ENCODE measurements at regions not wholly inside any gene's neighbourhood (a gene's known extent, or its start where the extent isn't known, plus 50 kb on each side); places are given as distances from the start of the nearest gene placed in this dataset.
"Not testable (repeated sequence)": the region's sequence is repeated elsewhere in the genome, so short reads cannot be mapped to it uniquely, and the experiment has no call there.

- no peak overlapping the region for H3K27ac ChIP-seq (ENCODE audit: low read length)
- H3K36me3 ChIP-seq (ENCODE audit: insufficient read depth, low read depth, low read length), result no peaks in the 10 kb centered on the region
- no peak overlapping the region for H3K4me3 ChIP-seq (ENCODE audit: low read length)
- H3K27me3 ChIP-seq (ENCODE audit: insufficient read depth, low read length), result no peaks in the 10 kb centered on the region
- H3K9ac ChIP-seq (ENCODE audit: low read depth, low read length), result no peak overlapping the region
- peaks cover 11% of the 10 kb centered on the region; the same call in 1 of the 2 replicates for H3K9me3 ChIP-seq (ENCODE audit: insufficient read depth, low read depth, low read length)
- H3K4me1 ChIP-seq (ENCODE audit: insufficient read depth, low read length), result no peaks in the 10 kb centered on the region; the same call in 1 of the 2 replicates
These were observed 429.6 kb downstream of the BCKDHB start for GRCh38 chr6:80535914-80536565.

DNA sequence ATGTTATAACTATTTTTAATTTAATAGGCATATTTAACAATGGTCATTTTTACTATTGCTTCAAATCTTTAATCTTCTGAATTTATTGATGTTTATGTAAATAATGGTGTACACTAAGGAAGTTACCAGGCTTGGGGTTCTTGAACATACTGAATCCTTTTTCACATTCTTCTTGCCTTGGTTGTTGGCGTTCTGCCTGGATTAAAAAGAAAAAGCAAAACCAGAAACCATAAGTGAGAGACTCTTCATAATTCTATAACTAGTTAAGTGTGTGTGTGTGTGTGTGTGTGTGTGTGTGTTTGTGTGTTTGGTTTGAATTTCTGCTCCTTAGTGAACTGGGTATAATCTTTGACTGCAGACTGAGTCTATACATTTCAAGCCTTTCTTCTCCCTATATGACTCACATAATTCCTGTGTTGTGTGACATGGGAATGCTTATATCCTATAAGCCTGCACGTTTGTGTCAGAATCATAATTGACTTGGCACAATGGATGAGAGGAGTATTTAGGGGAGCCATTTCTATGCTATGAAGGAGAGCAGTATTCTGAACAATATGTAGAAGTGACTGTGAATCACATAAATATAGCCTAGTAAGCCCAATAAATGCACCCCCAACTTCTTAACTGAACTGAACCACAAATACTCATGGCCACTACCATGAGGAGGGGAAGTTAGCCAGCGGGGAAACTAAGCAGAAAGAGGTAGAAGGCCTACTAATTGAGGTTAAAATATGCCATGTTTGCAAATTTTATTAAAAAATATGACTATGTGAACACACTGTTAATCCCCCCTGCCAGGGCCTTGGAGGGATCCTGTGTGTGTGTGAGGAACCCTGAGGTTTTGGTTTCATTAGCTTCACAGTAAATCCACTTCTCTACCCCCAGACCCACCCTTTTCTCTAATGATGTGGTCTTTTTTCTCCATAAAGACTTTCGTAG lies 425.5 kb downstream of the BCKDHB start:
- H3K9ac ChIP-seq (ENCODE audit: low read depth, low read length), result no peak overlapping the region
- H3K9me3 ChIP-seq (ENCODE audit: insufficient read depth, low read depth, low read length), result peaks cover 11% of the 10 kb centered on the region; the same call in 1 of the 2 replicates
- H3K4me1 ChIP-seq (ENCODE audit: insufficient read depth, low read length), result no peaks in the 10 kb centered on the region
- no peak overlapping the region for H3K4me3 ChIP-seq (ENCODE audit: low read length)
- no peak overlapping the region for H3K27ac ChIP-seq (ENCODE audit: low read length)
- H3K27me3 ChIP-seq (ENCODE audit: insufficient read depth, low read length), result no peaks in the 10 kb centered on the region
- H3K36me3 ChIP-seq (ENCODE audit: insufficient read depth, low read depth, low read length), result no peaks in the 10 kb centered on the region

GRCh38 chr6:80530103-80530502 lies 423.6 kb downstream of the BCKDHB start:
- Histone ChIP-seq H3K27me3 (ENCODE audit: insufficient read depth, low read length) (no peaks in the 10 kb centered on the region), H3K9me3 (ENCODE audit: insufficient read depth, low read depth, low read length) (no peaks in the 10 kb centered on the region), H3K4me3 (ENCODE audit: low read length) (no peak overlapping the region), H3K4me1 (ENCODE audit: insufficient read depth, low read length) (no peaks in the 10 kb centered on the region), H3K36me3 (ENCODE audit: insufficient read depth, low read depth, low read length) (no peaks in the 10 kb centered on the region), H3K9ac (ENCODE audit: low read depth, low read length) (no peak overlapping the region), H3K27ac (ENCODE audit: low read length) (no peak overlapping the region)

DNA sequence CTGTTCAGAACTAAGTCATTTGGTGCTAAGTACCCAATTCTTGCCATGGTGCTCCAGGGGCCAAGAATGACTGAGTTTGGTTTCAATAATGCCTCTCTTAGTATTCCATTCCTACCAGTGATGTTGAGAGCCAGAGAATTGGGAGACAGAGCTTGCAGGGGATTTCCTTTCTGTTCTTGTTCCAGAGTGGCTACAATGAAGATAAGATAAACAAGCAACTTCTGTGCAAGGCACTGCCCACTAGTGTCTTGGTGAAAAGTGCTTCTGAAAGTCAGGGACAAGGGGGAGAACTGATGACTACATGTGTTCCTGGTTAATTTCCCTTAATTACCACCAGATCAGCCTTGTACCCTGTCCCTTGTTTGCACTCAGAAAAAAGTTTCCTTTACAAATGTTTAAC lies 421.6 kb downstream of the BCKDHB start:
- no peak overlapping the region for H3K27ac ChIP-seq (ENCODE audit: low read length)
- no peaks in the 10 kb centered on the region for H3K36me3 ChIP-seq (ENCODE audit: insufficient read depth, low read depth, low read length)

DNA sequence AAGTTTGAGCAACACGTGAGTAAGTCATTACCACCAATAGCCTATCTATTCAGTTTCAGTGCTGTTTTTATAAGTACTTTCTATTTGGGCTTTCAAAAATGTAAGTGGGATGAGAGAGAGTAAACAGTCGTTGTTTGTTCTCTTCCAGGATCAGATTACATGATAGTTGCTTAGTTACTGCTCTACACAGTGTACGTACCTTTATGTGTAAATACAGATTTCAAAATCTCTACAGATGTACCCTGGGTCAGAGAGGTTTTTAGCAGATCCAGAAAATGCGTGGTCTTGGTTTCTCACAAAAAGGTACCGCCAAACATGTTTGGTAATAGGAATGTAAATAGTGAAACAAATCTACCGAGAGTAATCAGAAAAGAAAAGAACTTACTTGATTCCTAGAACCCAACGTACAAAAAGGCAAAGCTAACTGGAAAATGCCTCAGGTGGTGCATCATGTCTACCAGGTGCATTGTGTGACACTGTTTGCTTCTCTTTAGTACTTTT lies 421.1 kb downstream of the BCKDHB start:
- Histone ChIP-seq H3K9ac (ENCODE audit: low read depth, low read length) (no peak overlapping the region), H3K36me3 (ENCODE audit: insufficient read depth, low read depth, low read length) (no peaks in the 10 kb centered on the region), H3K27me3 (ENCODE audit: insufficient read depth, low read length) (no peaks in the 10 kb centered on the region), H3K4me1 (ENCODE audit: insufficient read depth, low read length) (peaks cover 16% of the 10 kb centered on the region), H3K9me3 (ENCODE audit: insufficient read depth, low read depth, low read length) (no peaks in the 10 kb centered on the region), H3K4me3 (ENCODE audit: low read length) (no peak overlapping the region), H3K27ac (ENCODE audit: low read length) (no peak overlapping the region)

More for the DNA sequence above, 421.6 kb downstream of the BCKDHB start:
- peaks cover 11% of the 10 kb centered on the region for H3K4me1 ChIP-seq (ENCODE audit: insufficient read depth, low read length)
- no peaks in the 10 kb centered on the region for H3K9me3 ChIP-seq (ENCODE audit: insufficient read depth, low read depth, low read length)
- H3K27me3 ChIP-seq (ENCODE audit: insufficient read depth, low read length), result no peaks in the 10 kb centered on the region
- H3K9ac ChIP-seq (ENCODE audit: low read depth, low read length), result no peak overlapping the region
- no peak overlapping the region for H3K4me3 ChIP-seq (ENCODE audit: low read length)

- peak overlapping the region; percentile 19; the same call in 1 of the 2 replicates for H3K4me3 ChIP-seq (ENCODE audit: low read length)
- H3K36me3 ChIP-seq (ENCODE audit: insufficient read depth, low read depth, low read length), result no peaks in the 10 kb centered on the region
- peaks cover 21% of the 10 kb centered on the region for H3K4me1 ChIP-seq (ENCODE audit: insufficient read depth, low read length)
- H3K27ac ChIP-seq (ENCODE audit: low read length), result no peak overlapping the region
- no peak overlapping the region for H3K9ac ChIP-seq (ENCODE audit: low read depth, low read length)
- no peaks in the 10 kb centered on the region for H3K27me3 ChIP-seq (ENCODE audit: insufficient read depth, low read length)
- no peaks in the 10 kb centered on the region for H3K9me3 ChIP-seq (ENCODE audit: insufficient read depth, low read depth, low read length)
These were observed 417.1 kb downstream of the BCKDHB start for GRCh38 chr6:80523531-80523997.

GRCh38 chr6:80523010-80523409 lies 416.5 kb downstream of the BCKDHB start:
- Histone ChIP-seq H3K4me3 (ENCODE audit: low read length) (no peak overlapping the region), H3K36me3 (ENCODE audit: insufficient read depth, low read depth, low read length) (no peaks in the 10 kb centered on the region), H3K4me1 (ENCODE audit: insufficient read depth, low read length) (peaks cover 21% of the 10 kb centered on the region), H3K27ac (ENCODE audit: low read length) (peak overlapping the region; percentile 13), H3K9ac (ENCODE audit: low read depth, low read length) (no peak overlapping the region), H3K27me3 (ENCODE audit: insufficient read depth, low read length) (no peaks in the 10 kb centered on the region), H3K9me3 (ENCODE audit: insufficient read depth, low read depth, low read length) (no peaks in the 10 kb centered on the region)

DNA sequence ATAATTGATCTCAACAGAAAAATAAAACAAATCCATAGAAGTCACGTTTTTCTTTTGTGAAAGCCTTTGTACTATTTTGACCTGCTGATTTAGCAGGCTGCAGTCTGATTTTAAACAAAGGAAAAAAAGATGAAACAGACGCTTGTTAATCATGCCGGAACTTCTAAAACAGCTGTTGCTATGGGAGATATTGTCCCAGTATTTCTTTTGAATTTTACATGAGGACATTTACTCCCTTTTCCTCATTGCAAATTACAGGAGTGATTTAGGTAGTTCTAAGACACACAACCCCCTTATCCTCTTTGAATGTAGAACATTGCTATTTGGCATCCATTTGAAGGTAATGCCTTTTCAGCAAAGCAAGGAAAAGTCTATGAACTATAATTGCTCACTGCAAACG lies 416.1 kb downstream of the BCKDHB start:
- Histone ChIP-seq H3K9me3 (ENCODE audit: insufficient read depth, low read depth, low read length) (no peaks in the 10 kb centered on the region), H3K9ac (ENCODE audit: low read depth, low read length) (no peak overlapping the region), H3K27ac (ENCODE audit: low read length) (peak overlapping the region; percentile 13), H3K4me3 (ENCODE audit: low read length) (no peak overlapping the region), H3K36me3 (ENCODE audit: insufficient read depth, low read depth, low read length) (no peaks in the 10 kb centered on the region), H3K27me3 (ENCODE audit: insufficient read depth, low read length) (no peaks in the 10 kb centered on the region), H3K4me1 (ENCODE audit: insufficient read depth, low read length) (peaks cover 21% of the 10 kb centered on the region)

GRCh38 chr6:80519811-80520594 lies 413.5 kb downstream of the BCKDHB start:
- peaks cover 35% of the 10 kb centered on the region for H3K4me1 ChIP-seq (ENCODE audit: insufficient read depth, low read length)
- no peak overlapping the region for H3K9ac ChIP-seq (ENCODE audit: low read depth, low read length)
- H3K9me3 ChIP-seq (ENCODE audit: insufficient read depth, low read depth, low read length), result no peaks in the 10 kb centered on the region
- H3K4me3 ChIP-seq (ENCODE audit: low read length), result no peak overlapping the region
- no peaks in the 10 kb centered on the region for H3K36me3 ChIP-seq (ENCODE audit: insufficient read depth, low read depth, low read length)
- no peak overlapping the region for H3K27ac ChIP-seq (ENCODE audit: low read length)
- H3K27me3 ChIP-seq (ENCODE audit: insufficient read depth, low read length), result no peaks in the 10 kb centered on the region

DNA sequence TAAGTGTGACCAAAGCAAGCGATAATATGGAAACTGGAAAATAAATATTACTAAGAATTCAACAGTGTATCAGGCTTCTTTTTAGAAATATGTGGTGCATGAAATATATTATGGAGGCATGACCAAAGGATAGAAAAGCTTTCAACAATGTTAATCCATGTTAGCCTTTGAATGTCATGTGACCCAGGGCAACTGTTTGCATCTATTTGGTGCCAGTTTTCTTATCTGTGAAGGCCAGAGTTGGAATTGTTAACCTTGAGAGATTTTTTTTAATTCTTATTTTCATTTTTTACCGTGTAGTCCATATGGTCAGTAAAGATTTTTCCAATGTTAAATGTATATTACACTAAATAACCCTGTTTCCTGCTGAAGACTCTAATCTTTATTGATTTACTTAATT lies 411.1 kb downstream of the BCKDHB start:
- H3K9me3 ChIP-seq (ENCODE audit: insufficient read depth, low read depth, low read length), result no peaks in the 10 kb centered on the region
- H3K4me1 ChIP-seq (ENCODE audit: insufficient read depth, low read length), result peaks cover 18% of the 10 kb centered on the region; the same call in 1 of the 2 replicates
- no peaks in the 10 kb centered on the region for H3K27me3 ChIP-seq (ENCODE audit: insufficient read depth, low read length)
- H3K27ac ChIP-seq (ENCODE audit: low read length), result no peak overlapping the region
- H3K4me3 ChIP-seq (ENCODE audit: low read length), result no peak overlapping the region
- H3K36me3 ChIP-seq (ENCODE audit: insufficient read depth, low read depth, low read length), result no peaks in the 10 kb centered on the region
- H3K9ac ChIP-seq (ENCODE audit: low read depth, low read length), result no peak overlapping the region

GRCh38 chr6:80510521-80510920 lies 404.1 kb downstream of the BCKDHB start:
- H3K36me3 ChIP-seq (ENCODE audit: insufficient read depth, low read depth, low read length); H3K4me1 ChIP-seq (ENCODE audit: insufficient read depth, low read length); H3K27ac ChIP-seq (ENCODE audit: low read length); H3K9ac ChIP-seq (ENCODE audit: low read depth, low read length); H3K9me3 ChIP-seq (ENCODE audit: insufficient read depth, low read depth, low read length); H3K4me3 ChIP-seq (ENCODE audit: low read length); H3K27me3 ChIP-seq (ENCODE audit: insufficient read depth, low read length): not testable (repeated sequence)
